ENCODE measurements at regions not wholly inside any gene's neighbourhood (a gene's known extent, or its start where the extent isn't known, plus 50 kb on each side); places are given as distances from the start of the nearest gene placed in this dataset.

DNA sequence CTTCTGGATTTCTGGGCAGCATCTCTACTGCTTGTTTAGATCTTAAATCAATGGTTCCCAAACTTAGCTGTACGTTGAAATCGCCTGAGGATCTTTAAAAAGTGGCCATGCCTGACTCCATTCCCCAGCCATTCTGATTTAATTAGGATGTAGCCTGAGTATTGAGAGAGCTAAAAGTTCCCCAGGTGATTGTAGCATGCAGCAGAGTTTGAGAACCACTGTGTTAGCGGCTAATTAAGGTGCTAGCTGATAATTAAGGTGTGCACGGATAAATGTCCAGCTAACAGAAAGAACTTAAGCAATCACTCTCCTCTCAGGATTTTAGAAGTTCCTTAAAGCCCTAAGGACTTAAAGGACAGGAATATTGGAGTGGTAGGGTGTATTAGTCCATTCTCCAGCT, 89.1 kb downstream of the NMUR2 start:
- no TSS peak for BruUV-seq (replicated peaks)
- Histone ChIP-seq H4K20me1 (ENCODE audit: insufficient read depth) (no peaks in the 10 kb centered on the region), H3K9me2 (ENCODE audit: insufficient read depth) (no peaks in the 10 kb centered on the region), H3K36me3 (ENCODE audit: control insufficient read depth in 1 of 2, insufficient read depth in 2 of 2, low read length in 2 of 2) (no peaks in the 10 kb centered on the region), H3K4me3 (replicated peaks in 1 of 2; ENCODE audit: low read depth in 1 of 2, low read length in 2 of 2) (no peak overlapping the region), H2AFZ (ENCODE audit: low read depth, low read length, poor library complexity, severe bottlenecking) (no peak overlapping the region), H3K27me3 (ENCODE audit: insufficient read depth, low read length) (peaks cover 1% of the 10 kb centered on the region), H3K9me3 (ENCODE audit: control insufficient read depth in 1 of 2, insufficient read depth in 1 of 2, low read depth in 1 of 2, low read length in 2 of 2) (no peaks in the 10 kb centered on the region), H3K4me1 (ENCODE audit: control insufficient read depth in 1 of 2, insufficient read depth in 2 of 2, low read length in 2 of 2) (no peaks in the 10 kb centered on the region), H3K27ac (ENCODE audit: low read depth, low read length) (no peak overlapping the region), H3K79me2 (ENCODE audit: insufficient read depth, low read length) (no peaks in the 10 kb centered on the region), H3K9ac (ENCODE audit: low read length) (no peak overlapping the region), H3K4me2 (ENCODE audit: low read length) (no peak overlapping the region)
- CTCF ChIA-PET: no interaction called here
- intact Hi-C loops (cut with micrococcal nuclease): no loop called here
- TF ChIP-seq CBX3 (IDR thresholded peaks at IDR 0.05; ENCODE audit: low read depth) (no peak), ELF1 (IDR thresholded peaks at IDR 0.05; ENCODE audit: borderline replicate concordance, low read depth) (no peak), SIN3A (IDR thresholded peaks at IDR 0.05; ENCODE audit: low read depth) (no peak)
- TF ChIP-seq, protein P1, sequence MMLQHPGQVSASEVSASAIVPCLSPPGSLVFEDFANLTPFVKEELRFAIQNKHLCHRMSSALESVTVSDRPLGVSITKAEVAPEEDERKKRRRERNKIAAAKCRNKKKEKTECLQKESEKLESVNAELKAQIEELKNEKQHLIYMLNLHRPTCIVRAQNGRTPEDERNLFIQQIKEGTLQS (IDR thresholded peaks at IDR 0.05): no peak
- RAD21 ChIA-PET (ENCODE audit: low non-redundant PET in 1 of 2, low total read pairs in 2 of 2, uncharacterized antibody in 2 of 2, unreplicated experiment in 2 of 2): interaction anchor here in 1 of 2 experiments (0.6 kb wide), 1 partner anchor 32 kb away, joined by 3 read pairs; no protein-coding TSS in a partner anchor
- POLR2A ChIA-PET: no interaction called here
- ATAC-seq (no peak), DNase-seq (ENCODE audit: low read depth, low spot score) (no peak)

DNA sequence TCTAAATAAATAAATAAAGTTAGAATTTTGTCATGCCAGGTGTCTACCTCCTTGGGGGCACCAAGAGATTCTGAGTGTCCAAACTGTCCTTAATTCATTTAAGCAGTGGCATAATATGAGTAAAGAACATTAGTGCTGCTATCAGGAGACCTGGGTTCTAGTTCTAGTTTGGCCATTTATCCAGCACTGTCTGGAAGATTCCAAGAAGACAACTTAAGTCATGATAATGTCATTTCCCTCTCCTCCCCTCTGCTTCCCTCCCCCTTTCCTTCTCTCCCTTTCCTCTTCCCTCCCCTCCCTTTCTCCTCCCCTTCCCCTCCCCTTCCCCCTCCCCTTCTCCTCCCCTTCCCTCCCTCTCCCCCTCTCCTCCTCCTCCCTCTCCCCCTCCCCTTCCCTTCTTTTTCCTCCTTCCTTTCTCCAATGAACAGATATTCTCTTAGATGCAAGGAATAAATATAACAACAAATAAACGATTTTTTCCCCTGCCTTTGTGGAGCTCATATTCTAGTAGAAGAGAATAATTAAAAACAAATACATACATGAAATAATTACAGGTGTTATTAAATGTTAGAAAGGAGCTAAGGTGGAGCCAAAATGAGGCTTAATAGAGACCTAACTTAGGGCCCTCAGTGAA, 90.8 kb downstream of the NMUR2 start:
- Histone ChIP-seq H4K20me1 (ENCODE audit: insufficient read depth) (no peaks in the 10 kb centered on the region), H3K4me2 (ENCODE audit: low read length) (no peak overlapping the region), H3K9ac (ENCODE audit: low read length) (no peak overlapping the region), H3K27ac (ENCODE audit: low read depth, low read length) (no peak overlapping the region), H3K9me3 (ENCODE audit: control insufficient read depth in 1 of 2, insufficient read depth in 1 of 2, low read depth in 1 of 2, low read length in 2 of 2) (no peaks in the 10 kb centered on the region), H3K4me3 (replicated peaks in 1 of 2; ENCODE audit: low read depth in 1 of 2, low read length in 2 of 2) (no peak overlapping the region), H3K27me3 (ENCODE audit: insufficient read depth, low read length) (peaks cover 3% of the 10 kb centered on the region), H3K36me3 (ENCODE audit: control insufficient read depth in 1 of 2, insufficient read depth in 2 of 2, low read length in 2 of 2) (no peaks in the 10 kb centered on the region), H3K9me2 (ENCODE audit: insufficient read depth) (no peaks in the 10 kb centered on the region), H2AFZ (ENCODE audit: low read depth, low read length, poor library complexity, severe bottlenecking) (no peak overlapping the region), H3K79me2 (ENCODE audit: insufficient read depth, low read length) (no peaks in the 10 kb centered on the region), H3K4me1 (ENCODE audit: control insufficient read depth in 1 of 2, insufficient read depth in 2 of 2, low read length in 2 of 2) (no peaks in the 10 kb centered on the region)
- intact Hi-C loops (cut with micrococcal nuclease): no loop called here
- BruUV-seq (replicated peaks): no TSS peak
- CTCF ChIA-PET: no interaction called here
- no peak for DNase-seq (ENCODE audit: low read depth, low spot score)
- POLR2A ChIA-PET: no interaction called here
- RAD21 ChIA-PET (ENCODE audit: low non-redundant PET in 1 of 2, low total read pairs in 2 of 2, uncharacterized antibody in 2 of 2, unreplicated experiment in 2 of 2): no interaction called here
- TF ChIP-seq EZH2 (IDR thresholded peaks at IDR 0.05) (no peak), ELF1 (IDR thresholded peaks at IDR 0.05; ENCODE audit: borderline replicate concordance, low read depth) (no peak), POLR2A (IDR thresholded peaks at IDR 0.05; ENCODE audit: borderline replicate concordance, extremely low read depth, insufficient read depth, insufficient read length) (no peak), EGR1 (IDR thresholded peaks at IDR 0.05; ENCODE audit: low read depth) (no peak)
- ATAC-seq: no peak

Measured in HCT116 (cell line).